ENCODE measurements at regions not wholly inside any gene's neighbourhood (a gene's known extent, or its start where the extent isn't known, plus 50 kb on each side); places are given as distances from the start of the nearest gene placed in this dataset.
"Not testable (repeated sequence)": the region's sequence is repeated elsewhere in the genome, so short reads cannot be mapped to it uniquely, and the experiment has no call there.

DNA sequence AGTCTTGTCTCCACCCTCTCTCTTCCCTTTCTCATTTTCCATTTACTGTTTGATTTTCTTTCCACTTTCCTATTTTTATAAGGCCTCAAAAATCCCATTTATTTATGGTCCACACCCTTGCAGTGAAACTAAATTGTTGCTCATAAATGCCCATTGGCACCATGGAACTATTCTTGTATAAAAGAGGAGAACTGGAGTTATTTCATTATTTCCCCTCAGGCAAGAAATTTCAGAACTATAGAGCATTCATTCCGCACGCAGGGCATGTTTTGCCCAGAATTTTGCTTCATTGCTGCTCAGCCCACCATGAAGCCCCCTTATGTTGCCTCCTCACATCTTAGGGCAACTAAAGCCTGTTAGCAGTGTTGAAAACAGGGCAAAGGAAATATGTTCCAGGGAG lies 113.7 kb upstream of the MMADHC start:
- DNase-seq (ENCODE audit: extremely low read depth, insufficient read length), result no peak
- no peak overlapping the region for H3K4me3 ChIP-seq (replicated peaks; ENCODE audit: low read depth, low read length)
- no peaks in the 10 kb centered on the region for H3K27me3 ChIP-seq (replicated peaks; ENCODE audit: control insufficient read depth, insufficient read depth, low read length)
- TF ChIP-seq, protein P1, sequence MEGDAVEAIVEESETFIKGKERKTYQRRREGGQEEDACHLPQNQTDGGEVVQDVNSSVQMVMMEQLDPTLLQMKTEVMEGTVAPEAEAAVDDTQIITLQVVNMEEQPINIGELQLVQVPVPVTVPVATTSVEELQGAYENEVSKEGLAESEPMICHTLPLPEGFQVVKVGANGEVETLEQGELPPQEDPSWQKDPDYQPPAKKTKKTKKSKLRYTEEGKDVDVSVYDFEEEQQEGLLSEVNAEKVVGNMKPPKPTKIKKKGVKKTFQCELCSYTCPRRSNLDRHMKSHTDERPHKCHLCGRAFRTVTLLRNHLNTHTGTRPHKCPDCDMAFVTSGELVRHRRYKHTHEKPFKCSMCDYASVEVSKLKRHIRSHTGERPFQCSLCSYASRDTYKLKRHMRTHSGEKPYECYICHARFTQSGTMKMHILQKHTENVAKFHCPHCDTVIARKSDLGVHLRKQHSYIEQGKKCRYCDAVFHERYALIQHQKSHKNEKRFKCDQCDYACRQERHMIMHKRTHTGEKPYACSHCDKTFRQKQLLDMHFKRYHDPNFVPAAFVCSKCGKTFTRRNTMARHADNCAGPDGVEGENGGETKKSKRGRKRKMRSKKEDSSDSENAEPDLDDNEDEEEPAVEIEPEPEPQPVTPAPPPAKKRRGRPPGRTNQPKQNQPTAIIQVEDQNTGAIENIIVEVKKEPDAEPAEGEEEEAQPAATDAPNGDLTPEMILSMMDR (IDR thresholded peaks at IDR 0.05; ENCODE audit: insufficient read depth, low read length, poor library complexity, severe bottlenecking), result no peak
- H3K36me3 ChIP-seq (ENCODE audit: control insufficient read depth, insufficient read depth, low read length), result no peaks in the 10 kb centered on the region

DNA sequence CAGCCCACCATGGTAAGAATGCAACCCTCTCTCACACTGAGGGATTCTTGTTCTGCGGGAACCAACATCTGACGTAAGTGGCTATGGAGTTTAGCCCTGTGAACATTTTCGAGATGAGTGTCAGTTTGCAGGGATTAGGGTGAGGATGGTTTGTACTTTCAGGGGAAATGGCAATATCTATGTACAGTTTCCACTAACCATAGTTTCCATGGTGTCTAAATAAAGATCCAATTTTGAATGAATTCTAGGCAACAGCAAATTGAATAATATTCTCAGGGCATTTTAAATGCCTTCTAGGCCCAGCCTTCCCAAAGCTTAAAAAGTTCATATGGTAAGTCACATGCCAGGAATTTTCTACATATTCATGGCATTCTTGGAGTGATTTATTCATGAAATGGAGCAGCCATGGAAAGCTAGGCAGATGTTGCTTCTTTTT lies 105.4 kb upstream of the MMADHC start:
- H3K27me3 ChIP-seq (replicated peaks; ENCODE audit: control insufficient read depth, insufficient read depth, low read length), result no peaks in the 10 kb centered on the region; the same call in 1 of the 2 replicates

DNA sequence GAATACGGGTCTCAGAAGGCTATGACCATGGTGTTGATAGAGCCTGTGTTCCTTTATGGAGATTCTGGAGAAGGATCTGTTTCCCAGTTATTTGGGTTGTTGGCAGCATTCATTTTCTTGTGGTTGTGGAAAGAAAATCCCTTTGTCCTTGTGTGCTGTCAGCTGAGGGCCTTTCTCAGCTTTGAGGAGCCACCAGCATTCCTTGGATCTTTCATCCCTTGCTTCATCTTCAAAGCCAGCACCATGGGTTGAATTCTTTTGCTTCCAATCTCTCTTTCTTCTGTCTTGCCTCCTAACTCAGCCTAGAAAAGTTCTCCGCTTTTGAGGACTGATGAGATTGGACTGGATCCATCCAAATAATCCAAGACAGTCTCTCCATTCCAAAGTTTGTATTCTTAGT lies 103.2 kb upstream of the MMADHC start:
- Histone ChIP-seq H3K27me3 (replicated peaks; ENCODE audit: control insufficient read depth, insufficient read depth, low read length) (no peaks in the 10 kb centered on the region; the same call in 1 of the 2 replicates), H3K36me3 (ENCODE audit: control insufficient read depth, insufficient read depth, low read length) (no peaks in the 10 kb centered on the region), H3K4me3 (replicated peaks; ENCODE audit: low read depth, low read length) (no peak overlapping the region)
- TF ChIP-seq, protein P1 (IDR thresholded peaks at IDR 0.05; ENCODE audit: insufficient read depth, low read length, poor library complexity, severe bottlenecking), result no peak
- DNase-seq (ENCODE audit: extremely low read depth, insufficient read length), result no peak

More for the DNA sequence above, 105.4 kb upstream of the MMADHC start:
- no peak overlapping the region for H3K4me3 ChIP-seq (replicated peaks; ENCODE audit: low read depth, low read length)
- H3K36me3 ChIP-seq (ENCODE audit: control insufficient read depth, insufficient read depth, low read length), result no peaks in the 10 kb centered on the region
- TF ChIP-seq, protein P1 (IDR thresholded peaks at IDR 0.05; ENCODE audit: insufficient read depth, low read length, poor library complexity, severe bottlenecking), result no peak
- DNase-seq (ENCODE audit: extremely low read depth, insufficient read length), result no peak

DNA sequence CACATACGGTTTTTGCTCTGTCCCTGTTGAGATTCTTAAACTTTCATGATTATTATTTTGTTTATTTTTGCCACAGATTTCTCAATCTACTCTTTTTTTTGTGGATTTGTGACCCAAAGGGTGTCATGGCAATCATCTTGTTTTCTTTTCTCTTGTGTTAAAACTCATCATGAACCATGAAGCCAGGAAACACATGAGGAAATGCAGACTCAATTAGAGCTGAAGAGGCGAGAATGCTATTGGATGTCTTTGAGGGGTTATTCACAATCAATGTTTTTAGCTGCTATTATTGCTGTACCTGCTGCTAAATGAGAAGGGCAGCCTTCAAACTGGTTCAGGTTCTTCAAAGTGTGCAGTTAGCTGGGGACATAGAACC lies 99.5 kb upstream of the MMADHC start:
- Histone ChIP-seq H3K27me3 (replicated peaks; ENCODE audit: control insufficient read depth, insufficient read depth, low read length) (no peaks in the 10 kb centered on the region; the same call in 1 of the 2 replicates), H3K4me3 (replicated peaks; ENCODE audit: low read depth, low read length) (no peak overlapping the region), H3K36me3 (ENCODE audit: control insufficient read depth, insufficient read depth, low read length) (no peaks in the 10 kb centered on the region)
- no peak for DNase-seq (ENCODE audit: extremely low read depth, insufficient read length)
- TF ChIP-seq, protein P1 (IDR thresholded peaks at IDR 0.05; ENCODE audit: insufficient read depth, low read length, poor library complexity, severe bottlenecking), result no peak

DNA sequence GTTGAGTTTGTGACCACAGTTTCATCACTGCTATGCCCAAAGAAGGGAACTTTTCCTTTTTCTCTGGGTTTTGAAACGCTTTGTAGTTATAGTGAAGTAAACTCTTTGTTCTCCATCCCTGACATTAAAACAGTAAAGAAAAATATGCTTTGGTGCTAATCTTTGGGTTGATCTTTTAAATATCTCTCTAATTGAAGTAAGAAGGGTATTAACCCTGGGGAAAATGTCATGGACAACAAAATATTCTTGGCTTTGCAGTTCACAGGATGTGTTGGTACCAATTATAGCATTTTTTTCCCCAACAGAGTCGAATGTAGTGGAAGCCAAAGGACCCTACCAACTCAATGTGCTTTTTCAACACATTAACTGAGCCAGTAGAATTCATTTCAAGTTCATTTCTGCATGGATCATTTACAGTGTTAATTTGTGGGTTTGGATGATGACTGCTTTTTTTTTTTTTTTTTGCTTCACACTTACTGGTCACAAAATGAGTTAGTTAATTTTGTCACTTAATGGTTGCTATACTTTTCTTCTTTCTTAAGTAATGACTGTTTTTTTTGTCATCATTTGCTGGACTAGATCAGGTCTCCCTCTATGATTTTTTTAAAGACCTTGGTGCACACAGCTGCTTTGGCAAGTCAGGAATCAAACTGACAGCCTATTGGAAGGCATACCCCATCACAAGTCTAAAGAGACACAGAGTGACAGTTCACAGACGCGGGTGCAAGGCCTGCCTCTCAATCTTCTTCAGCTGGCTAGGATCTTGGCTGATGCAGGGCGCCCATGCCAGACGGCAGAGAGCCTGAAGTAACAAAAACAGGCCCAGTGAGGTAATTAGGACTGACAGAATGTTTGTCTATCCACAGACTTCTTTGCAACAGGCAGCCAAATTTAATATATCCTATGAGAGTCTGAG lies 98.8 kb upstream of the MMADHC start:
- H3K4me3 ChIP-seq (replicated peaks; ENCODE audit: low read depth, low read length), result no peak overlapping the region
- H3K27me3 ChIP-seq (replicated peaks; ENCODE audit: control insufficient read depth, insufficient read depth, low read length), result no peaks in the 10 kb centered on the region; the same call in 1 of the 2 replicates
- no peaks in the 10 kb centered on the region for H3K36me3 ChIP-seq (ENCODE audit: control insufficient read depth, insufficient read depth, low read length)
- TF ChIP-seq, protein P1 (IDR thresholded peaks at IDR 0.05; ENCODE audit: insufficient read depth, low read length, poor library complexity, severe bottlenecking), result no peak
- no peak for DNase-seq (ENCODE audit: extremely low read depth, insufficient read length)

DNA sequence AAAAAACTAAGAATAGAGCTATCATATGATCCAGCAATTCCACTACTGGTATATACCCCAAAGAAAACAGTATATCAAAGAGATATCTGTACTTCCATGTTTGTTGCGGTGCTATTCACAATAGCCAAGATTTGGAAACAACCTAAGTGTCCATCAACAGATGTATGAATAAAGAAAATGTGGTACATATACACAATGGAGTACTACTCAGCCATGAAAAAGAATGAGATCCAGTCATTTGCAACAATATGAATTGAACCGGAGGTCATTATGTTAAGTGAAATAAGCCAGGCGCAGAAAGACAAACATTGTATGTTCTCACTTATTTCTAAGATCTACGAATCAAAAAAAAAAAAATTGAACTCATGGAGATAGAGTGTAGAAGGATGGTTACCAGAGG lies 97.8 kb upstream of the MMADHC start:
- not testable (repeated sequence) for H3K27me3 ChIP-seq (replicated peaks; ENCODE audit: control insufficient read depth, insufficient read depth, low read length); H3K4me3 ChIP-seq (replicated peaks; ENCODE audit: low read depth, low read length); H3K36me3 ChIP-seq (ENCODE audit: control insufficient read depth, insufficient read depth, low read length); DNase-seq (ENCODE audit: extremely low read depth, insufficient read length)
